H1 (cell line): ENCODE measurements at regions not wholly inside any gene's neighbourhood (a gene's known extent, or its start where the extent isn't known, plus 50 kb on each side); places are given as distances from the start of the nearest gene placed in this dataset.
"Not testable (repeated sequence)": the region's sequence is repeated elsewhere in the genome, so short reads cannot be mapped to it uniquely, and the experiment has no call there.

Experiments used
- CTCF ChIA-PET: fragments of 300-600 bp; sonication (Branson Sonifier 250); formaldehyde crosslinking; loops from one replicate; lab custom pipeline; 2021; ENCODE audit not compliant: partially characterized antibody; lab: Charles Lee
- POLR2A ChIA-PET: fragments of 300-600 bp; sonication (Branson Sonifier 250); formaldehyde crosslinking; loops from one replicate; lab custom pipeline; 2021; ENCODE audit warnings: inconsistent platforms; ENCODE audit not compliant: partially characterized antibody; lab: Charles Lee
- DNase-seq, 2 experiments: peaks; one replicate each; pipeline versions ENCODE4 v3.0.0 to v3.0.0-alpha.2; 2010 to 2022; ENCODE audit warnings: low spot score in 2 of 2, low read depth in 1 of 2, mixed read lengths in 1 of 2
- FAIRE-seq: peaks from 2 replicates; lab custom pipeline; 2011; peaks lifted over from hg19 to GRCh38; lab: Jason Lieb, UNC
- H2AFZ ChIP-seq: 2 replicates; pipeline ENCODE4 v1.8.1; 2012; ENCODE audit warnings: low read length, inconsistent platforms
- H2AK5ac ChIP-seq: 2 replicates; pipeline ENCODE4 v1.6.1; 2013; ENCODE audit warnings: low read depth, low read length
- H2BK120ac ChIP-seq: replicated peaks from 2 replicates; pipeline ENCODE3; 2013; ENCODE audit warnings: low read depth, low read length, inconsistent platforms
- H2BK12ac ChIP-seq: 2 replicates; pipeline ENCODE4 v1.6.1; 2013; ENCODE audit warnings: low read depth, low read length
- H2BK15ac ChIP-seq: 2 replicates; pipeline ENCODE4 v1.6.1; 2013; ENCODE audit warnings: low read length
- H2BK20ac ChIP-seq: 2 replicates; pipeline ENCODE4 v1.6.1; 2013; ENCODE audit warnings: low read length
- H2BK5ac ChIP-seq: 2 replicates; pipeline ENCODE4 v1.6.1; 2013; ENCODE audit warnings: low read depth, low read length
- H3K14ac ChIP-seq: 2 replicates; pipeline ENCODE4 v1.6.1; 2013; ENCODE audit warnings: inconsistent platforms; ENCODE audit not compliant: insufficient read length
- H3K18ac ChIP-seq: 2 replicates; pipeline ENCODE4 v1.6.1; 2013; ENCODE audit warnings: low read length; ENCODE audit errors: extremely low read depth
- H3K23ac ChIP-seq: 2 replicates; pipeline ENCODE4 v1.6.1; 2013; ENCODE audit warnings: inconsistent platforms; ENCODE audit not compliant: insufficient read length
- H3K23me2 ChIP-seq: 2 replicates; pipeline ENCODE4 v1.6.1; 2013; ENCODE audit warnings: low read depth, low read length
- H3K27ac ChIP-seq: 2 replicates; pipeline ENCODE4 v1.6.1; 2011; ENCODE audit warnings: low read depth, low read length, inconsistent platforms
- H3K27me3 ChIP-seq, 4 experiments: replicated peaks in 1 of 4; 1 replicate in 1 of 4; 2 replicates in 3 of 4; pipeline versions ENCODE4 v1.6.1 to v1.8.1; 2011 to 2013; ENCODE audit warnings: low read length in 3 of 4, mild to moderate bottlenecking in 3 of 4, inconsistent platforms in 2 of 4, mixed read lengths in 2 of 4, moderate library complexity in 1 of 4; ENCODE audit not compliant: control insufficient read depth in 3 of 4, insufficient read depth in 3 of 4; ENCODE audit errors: extremely low read depth in 1 of 4
- H3K36me3 ChIP-seq, 4 experiments: 2 replicates each; pipeline versions ENCODE4 v1.6.1 to v1.8.1; 2011 to 2013; ENCODE audit warnings: mild to moderate bottlenecking in 4 of 4, low read length in 3 of 4, moderate library complexity in 2 of 4, control low read depth in 1 of 4, inconsistent platforms in 1 of 4; ENCODE audit not compliant: insufficient read depth in 4 of 4, control insufficient read depth in 2 of 4
- H3K4ac ChIP-seq: replicated peaks from 2 replicates; pipeline ENCODE3; 2013; ENCODE audit warnings: low read length, low read depth, mixed read lengths, inconsistent platforms; ENCODE audit not compliant: insufficient read length
- H3K4me1 ChIP-seq, 4 experiments: replicated peaks in 1 of 4; 1 replicate in 1 of 4; 2 replicates in 3 of 4; pipeline versions ENCODE4 v1.6.1 to v1.8.1; 2011 to 2013; ENCODE audit warnings: low read length in 3 of 4, inconsistent platforms in 2 of 4, mixed read lengths in 1 of 4; ENCODE audit not compliant: insufficient read depth in 4 of 4, control insufficient read depth in 3 of 4
- H3K4me2 ChIP-seq, 2 experiments: 2 replicates each; pipeline versions ENCODE4 v1.6.1 to v1.8.1; 2011 to 2013; ENCODE audit warnings: low read depth in 2 of 2, low read length in 2 of 2, control low read depth in 1 of 2, inconsistent platforms in 1 of 2, mild to moderate bottlenecking in 1 of 2; ENCODE audit not compliant: insufficient read depth in 1 of 2
- H3K4me3 ChIP-seq, 4 experiments: fragments of 200-600, 300-600 bp in 1 of 4; sonication (generic), shearing (Covaris generic), sonication (Bioruptor Twin) in 1 of 4; 2 replicates each; pipeline versions ENCODE4 v1.5.1 to v1.8.1; 2011 to 2016; ENCODE audit warnings: low read length in 4 of 4, low read depth in 3 of 4, control low read depth in 2 of 4, inconsistent platforms in 2 of 4, mild to moderate bottlenecking in 2 of 4, mixed read lengths in 1 of 4, moderate library complexity in 1 of 4; ENCODE audit not compliant: insufficient read depth in 2 of 4; ENCODE audit errors: extremely low read depth in 1 of 4
- H3K56ac ChIP-seq: replicated peaks from 2 replicates; pipeline ENCODE3; 2013; ENCODE audit warnings: low read depth, mild to moderate bottlenecking, mixed read lengths, low read length, inconsistent platforms; ENCODE audit not compliant: insufficient read length
- H3K79me1 ChIP-seq: 2 replicates; pipeline ENCODE4 v1.6.1; 2013; ENCODE audit warnings: low read depth, low read length, control low read depth
- H3K79me2 ChIP-seq, 2 experiments: 2 replicates each; pipeline versions ENCODE4 v1.6.1 to v1.8.1; 2012 to 2013; ENCODE audit warnings: low read length in 2 of 2, mild to moderate bottlenecking in 2 of 2, inconsistent platforms in 1 of 2; ENCODE audit not compliant: insufficient read depth in 2 of 2, control insufficient read depth in 1 of 2
- H3K9ac ChIP-seq, 4 experiments: replicated peaks in 1 of 4; 1 replicate in 1 of 4; 2 replicates in 3 of 4; pipeline versions ENCODE4 v1.6.1 to v1.8.1; 2011 to 2013; ENCODE audit warnings: low read depth in 3 of 4, low read length in 3 of 4, control low read depth in 2 of 4, mild to moderate bottlenecking in 2 of 4, moderate library complexity in 2 of 4, inconsistent platforms in 1 of 4; ENCODE audit errors: extremely low read depth in 1 of 4
- H3K9me3 ChIP-seq, 2 experiments: 2 replicates each; pipeline versions ENCODE4 v1.6.1 to v1.8.1; 2012 to 2013; ENCODE audit warnings: mild to moderate bottlenecking in 2 of 2, moderate library complexity in 2 of 2, control low read depth in 1 of 2, inconsistent platforms in 1 of 2, low read depth in 1 of 2, low read length in 1 of 2, mixed read lengths in 1 of 2; ENCODE audit not compliant: insufficient read depth in 2 of 2
- H4K20me1 ChIP-seq, 2 experiments: replicated peaks in 1 of 2; 2 replicates each; pipeline versions ENCODE3 to v1.8.1; 2011 to 2013; ENCODE audit warnings: inconsistent platforms in 2 of 2, low read length in 2 of 2, mild to moderate bottlenecking in 1 of 2; ENCODE audit not compliant: insufficient read depth in 2 of 2, control insufficient read depth in 1 of 2
- H4K5ac ChIP-seq: 2 replicates; pipeline ENCODE4 v1.6.1; 2013; ENCODE audit warnings: low read length, low read depth, mixed read lengths, inconsistent platforms; ENCODE audit not compliant: insufficient read length
- H4K8ac ChIP-seq: 2 replicates; pipeline ENCODE4 v1.8.0; 2013; ENCODE audit warnings: mild to moderate bottlenecking, moderate library complexity, low read length, inconsistent platforms; ENCODE audit not compliant: insufficient read depth; ENCODE audit errors: extremely low read depth
- H4K91ac ChIP-seq: replicated peaks from 2 replicates; pipeline ENCODE3; 2013; ENCODE audit warnings: low read length, mixed read lengths, inconsistent platforms; ENCODE audit not compliant: insufficient read length
- WGBS, 2 experiments: shearing (Covaris generic) in 1 of 2; methylation state at CpG; one replicate each; pipeline versions ENCODE4 v1.1.6 to v1.1.7; 2013 to 2015; ENCODE audit warnings: low lambda C conversion rate in 2 of 2, mixed read lengths in 2 of 2, inconsistent platforms in 1 of 2, low coverage in 1 of 2, missing lambda C conversion rate in 1 of 2; ENCODE audit not compliant: insufficient replicate concordance in 2 of 2, insufficient coverage in 1 of 2, insufficient read length in 1 of 2; ENCODE audit errors: extremely low coverage in 1 of 2, missing lambda C conversion rate in 1 of 2; 5-methylcytosine and 5-hydroxymethylcytosine counted together

- H3K27ac ChIP-seq, H3K4me2 ChIP-seq, DNase-seq, H4K91ac ChIP-seq, H4K8ac ChIP-seq, H3K23me2 ChIP-seq, H3K79me1 ChIP-seq, H3K9ac ChIP-seq, H2AK5ac ChIP-seq, H3K4ac ChIP-seq, H2BK12ac ChIP-seq, H4K20me1 ChIP-seq, H3K18ac ChIP-seq, H3K4me3 ChIP-seq, H2BK15ac ChIP-seq, CTCF ChIA-PET, H2AFZ ChIP-seq, POLR2A ChIA-PET, H4K5ac ChIP-seq, H2BK20ac ChIP-seq, H2BK120ac ChIP-seq, H3K4me1 ChIP-seq, H3K23ac ChIP-seq, H3K9me3 ChIP-seq, H3K27me3 ChIP-seq, H3K56ac ChIP-seq, H3K79me2 ChIP-seq, H3K36me3 ChIP-seq, FAIRE-seq, H3K14ac ChIP-seq, H2BK5ac ChIP-seq: not testable (repeated sequence)
- WGBS, 2 experiments = 93% methylated on average over 13 of the region's 13 CpGs; no CpG with 5 or more reads in 1 of the 2 experiments
Observed at GRCh38 chr21:20927555-20927954, 70.7 kb upstream of the NCAM2 start.
